NCI-H1105 treated with DMSO at 0.1 percent for 48 hours (cell line): ENCODE measurements at regions not wholly inside any gene's neighbourhood (a gene's known extent, or its start where the extent isn't known, plus 50 kb on each side); places are given as distances from the start of the nearest gene placed in this dataset.
"Not testable (repeated sequence)": the region's sequence is repeated elsewhere in the genome, so short reads cannot be mapped to it uniquely, and the experiment has no call there.

Experiments used
- DNase-seq: peaks from one replicate; lab custom pipeline; 2025; lab: John Stamatoyannopoulos, UW

DNA sequence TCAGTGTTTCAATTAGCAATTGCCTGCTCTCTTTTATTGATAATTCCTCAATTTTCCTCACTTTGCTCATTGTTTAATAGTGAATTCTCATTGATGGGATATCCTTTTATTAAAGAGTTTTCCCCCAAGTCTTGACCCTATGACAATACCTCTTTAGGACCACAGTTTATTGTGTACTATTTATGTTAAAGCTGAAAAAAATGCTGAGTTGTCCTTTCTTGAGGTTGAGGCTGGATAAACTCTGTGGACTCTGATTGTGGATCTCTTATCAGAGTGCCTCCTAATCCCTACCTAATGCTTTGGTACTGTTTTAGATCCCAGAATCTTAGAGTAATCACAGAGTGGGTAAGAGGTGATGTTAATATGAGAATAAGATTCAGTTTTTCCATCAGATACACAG lies 416.3 kb upstream of the GBE1 start:
- no peak for DNase-seq

- no peak for DNase-seq
These were observed 403.8 kb upstream of the GBE1 start for GRCh38 chr3:82165266-82165665.

DNA sequence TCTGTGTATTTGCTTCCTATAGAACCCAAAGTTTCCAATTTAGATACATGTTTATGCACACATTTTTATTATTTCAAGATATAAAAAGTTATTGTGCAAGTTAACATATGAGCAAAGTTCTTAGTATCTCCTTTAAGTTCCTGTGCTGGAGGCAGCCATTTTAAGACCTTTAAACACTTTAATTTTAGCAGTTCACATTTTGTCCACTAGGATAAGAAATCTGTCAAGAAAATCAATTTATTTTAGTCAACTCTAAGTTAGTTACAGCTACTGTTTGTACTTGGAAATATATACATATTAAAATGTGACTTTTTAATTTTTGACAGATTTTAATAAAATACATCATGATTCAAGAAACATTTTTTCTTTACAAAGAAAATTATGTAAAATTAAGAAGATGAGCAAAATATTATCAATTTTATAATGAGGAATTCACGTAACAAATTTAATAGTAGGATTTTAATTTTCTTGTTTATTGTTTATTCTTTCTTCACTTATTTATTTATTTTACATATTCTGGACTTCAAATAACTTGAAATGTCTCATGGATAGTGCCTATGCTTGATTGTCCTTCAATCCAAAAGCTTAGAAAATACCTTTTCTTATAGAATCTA lies 402.6 kb upstream of the GBE1 start:
- no peak for DNase-seq

- no peak for DNase-seq
These were observed 396.5 kb upstream of the GBE1 start for GRCh38 chr3:82157952-82158351.

DNA sequence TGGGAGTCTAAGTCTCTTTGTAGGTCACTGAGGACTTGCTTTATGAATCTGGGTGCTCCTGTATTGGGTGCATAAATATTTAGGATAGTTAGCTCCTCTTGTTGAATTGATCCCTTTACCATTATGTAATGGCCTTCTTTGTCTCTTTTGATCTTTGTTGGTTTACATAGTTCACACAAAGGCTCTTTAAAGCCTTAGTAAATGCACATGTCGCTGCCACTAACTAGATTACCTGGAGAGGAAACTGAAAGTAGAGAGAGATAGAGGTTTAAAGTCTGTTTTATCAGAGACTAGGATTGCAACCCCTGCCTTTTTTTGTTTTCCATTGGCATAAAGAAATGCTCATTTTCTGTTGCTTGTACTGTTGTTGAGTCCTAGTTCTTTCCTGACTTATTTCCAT lies 392.4 kb upstream of the GBE1 start:
- not testable (repeated sequence) for DNase-seq

GRCh38 chr3:82145742-82146141 lies 384.3 kb upstream of the GBE1 start:
- DNase-seq = no peak

GRCh38 chr3:82144811-82145210 lies 383.4 kb upstream of the GBE1 start:
- DNase-seq = no peak

DNA sequence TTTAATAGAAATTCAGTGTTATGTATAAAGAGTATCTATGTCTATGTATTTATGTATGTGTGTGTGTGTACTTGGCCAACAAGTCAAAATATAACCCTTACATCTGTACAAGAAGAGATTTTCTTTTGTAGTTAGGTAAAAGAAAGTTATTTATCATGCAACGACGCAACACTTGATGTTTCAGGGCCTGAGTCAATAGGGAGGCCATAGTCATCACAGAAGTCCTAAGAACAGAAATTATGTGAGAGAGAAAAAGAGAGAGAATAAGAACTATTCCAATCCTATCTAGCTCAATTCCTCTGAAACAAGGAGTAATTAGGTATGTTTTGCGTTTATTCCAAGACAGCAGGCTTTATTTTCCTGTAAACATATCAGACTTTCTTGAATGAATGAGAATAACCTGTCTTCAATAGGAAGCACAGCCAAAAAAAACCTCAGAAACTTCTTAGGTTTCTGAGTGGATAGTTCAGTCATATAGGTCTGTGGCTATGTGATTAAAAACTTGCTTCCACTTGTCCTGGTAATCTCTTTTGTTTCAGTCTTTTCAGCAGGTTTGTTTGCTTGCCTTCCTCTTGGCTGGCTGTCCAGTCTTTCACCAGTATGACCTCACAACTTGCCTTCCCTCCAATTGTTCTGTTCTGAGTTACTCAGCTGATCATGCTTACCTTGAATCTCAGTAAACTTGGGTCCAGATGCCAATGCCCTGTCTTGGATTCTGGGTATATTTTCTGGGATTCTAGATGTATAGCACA lies 382.4 kb upstream of the GBE1 start:
- no peak for DNase-seq

GRCh38 chr3:82141592-82141991 lies 380.1 kb upstream of the GBE1 start:
- DNase-seq = no peak

DNA sequence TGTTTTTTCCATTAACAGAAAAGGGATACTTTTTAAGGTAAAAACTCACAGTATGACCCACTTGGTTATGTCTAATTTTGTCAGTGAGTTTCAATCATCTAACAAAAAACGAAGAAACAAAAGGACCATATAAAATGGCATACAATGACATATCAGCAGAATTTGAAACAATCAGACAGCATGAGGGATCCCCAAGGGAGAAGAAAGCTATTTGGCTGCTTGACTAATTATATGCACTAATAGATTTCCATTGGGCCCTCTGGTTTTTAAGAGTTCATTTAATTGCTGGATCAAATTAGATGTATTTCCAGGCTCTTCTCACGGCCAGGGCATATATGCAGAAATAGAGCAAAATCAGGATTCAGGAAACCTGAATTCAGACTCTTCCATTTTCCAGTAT lies 376.4 kb upstream of the GBE1 start:
- peak; percentile 33 for DNase-seq

DNA sequence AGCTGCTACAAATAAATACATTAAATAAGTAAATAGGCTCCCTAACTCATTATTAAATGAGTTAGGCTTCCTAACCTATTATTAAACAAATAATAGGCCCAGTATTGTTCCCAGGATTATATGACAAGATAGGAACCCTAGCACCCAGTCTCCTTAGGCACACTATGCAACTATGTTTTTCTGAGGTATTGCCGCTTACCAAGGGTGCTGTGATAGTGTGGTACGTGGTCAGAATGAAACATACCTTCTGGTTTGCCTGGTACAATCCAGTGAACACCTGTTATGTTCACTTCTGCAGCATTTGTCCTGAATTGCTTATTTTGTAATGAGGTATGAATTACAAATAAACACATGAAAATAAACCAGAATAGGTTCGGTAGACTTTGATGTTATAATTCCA lies 375.6 kb upstream of the GBE1 start:
- DNase-seq = no peak

GRCh38 chr3:82133070-82133606 lies 371.7 kb upstream of the GBE1 start:
- DNase-seq = peak; percentile 4

GRCh38 chr3:82132210-82133069 lies 371.0 kb upstream of the GBE1 start:
- no peak for DNase-seq

DNA sequence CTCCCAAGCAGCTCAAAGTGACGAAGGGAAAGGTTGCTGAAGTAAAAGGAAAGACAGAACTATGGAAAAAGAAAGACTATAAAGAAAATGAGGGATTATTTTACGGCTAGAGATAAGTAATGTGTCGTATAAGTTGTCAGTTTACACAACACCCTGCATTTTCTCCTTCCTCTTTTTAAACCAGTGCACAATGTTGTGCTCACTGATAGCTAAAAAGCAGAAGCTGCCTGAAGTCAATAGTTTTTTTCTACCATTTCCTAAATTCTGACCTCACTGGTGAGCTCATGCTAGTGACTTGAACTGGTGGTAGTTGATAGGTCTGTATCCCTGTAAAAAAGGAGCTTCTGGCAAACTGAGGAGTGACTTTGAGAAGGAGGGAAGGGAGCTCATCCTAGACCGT lies 368.6 kb upstream of the GBE1 start:
- DNase-seq = no peak

- DNase-seq = no peak
These were observed 367.9 kb upstream of the GBE1 start for GRCh38 chr3:82129221-82129801.

DNA sequence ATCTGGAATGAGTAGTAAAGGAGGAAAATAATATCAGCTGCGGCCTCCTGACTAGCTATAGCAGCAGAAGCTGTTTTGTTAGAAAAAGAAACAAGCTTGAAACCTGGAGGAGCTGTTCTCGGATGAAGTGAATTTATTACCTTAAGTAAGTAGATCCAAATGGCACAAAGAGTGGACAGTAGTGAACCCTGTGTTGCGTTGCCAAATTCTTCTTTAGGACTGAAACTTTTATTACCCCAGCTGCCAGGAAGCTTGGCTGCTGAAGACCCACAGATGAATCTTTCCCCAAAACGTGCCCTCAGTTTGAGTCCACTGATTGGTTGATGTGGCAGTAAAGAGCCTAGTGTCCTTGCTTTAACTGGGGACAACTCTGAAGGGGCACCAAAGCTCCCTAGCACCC lies 366.8 kb upstream of the GBE1 start:
- DNase-seq = no peak

DNA sequence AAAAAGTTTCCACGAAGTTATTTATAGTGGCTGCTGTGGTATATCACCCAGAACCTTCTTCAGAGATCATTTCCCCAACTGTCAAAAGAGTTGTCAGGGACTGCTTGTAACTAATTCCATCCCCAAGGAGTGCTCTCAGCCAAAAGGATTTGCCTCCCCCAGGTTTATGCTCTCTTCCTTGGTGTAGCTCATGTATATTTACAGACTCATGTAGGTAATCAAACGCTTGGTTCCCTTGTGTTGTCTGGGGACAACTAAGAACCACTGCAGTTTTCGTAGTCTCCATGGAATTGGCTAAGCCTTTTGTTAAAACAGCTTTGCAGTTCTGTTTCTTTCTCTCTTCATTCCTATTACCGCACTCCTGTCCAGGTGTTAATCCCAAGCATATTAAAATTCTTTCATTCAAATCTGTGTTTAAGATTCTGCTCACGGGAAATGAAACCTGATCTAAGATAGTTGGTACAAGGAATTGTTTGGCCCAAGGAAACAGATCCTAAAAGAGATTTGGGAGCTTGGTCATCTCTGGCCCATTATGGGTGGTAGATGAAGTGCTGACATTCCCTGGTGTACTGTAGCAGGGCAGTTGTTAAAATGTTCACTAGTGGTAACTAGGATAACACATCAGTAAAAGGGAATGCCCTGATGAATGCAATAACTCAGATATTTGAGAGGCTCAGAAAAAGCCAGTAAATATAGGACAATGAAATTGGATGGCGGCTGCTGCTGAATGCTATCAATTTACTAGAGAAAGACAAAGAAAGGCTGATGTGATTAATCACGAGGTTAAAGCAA lies 361.3 kb upstream of the GBE1 start:
- DNase-seq = no peak

DNA sequence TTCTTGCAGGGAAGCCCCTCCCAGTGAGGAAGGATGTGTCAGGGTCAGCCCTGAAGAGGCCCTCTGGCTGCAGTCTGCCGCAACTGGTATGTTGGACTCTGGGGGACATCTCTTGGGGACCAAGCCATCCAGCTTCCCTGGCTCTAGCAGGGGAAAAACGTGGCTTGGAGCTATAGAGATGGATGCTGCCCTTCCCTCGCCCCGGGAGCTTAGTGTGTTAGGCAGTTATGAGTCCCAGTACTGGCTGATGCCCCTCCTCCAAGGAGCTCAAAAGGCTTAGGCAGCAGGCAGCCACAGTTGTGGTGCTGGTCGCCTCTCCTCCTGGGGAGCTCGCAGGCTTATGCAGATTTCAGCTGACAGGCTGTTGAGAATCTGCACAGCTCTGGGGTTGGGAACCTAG lies 353.1 kb upstream of the GBE1 start:
- no peak for DNase-seq

DNA sequence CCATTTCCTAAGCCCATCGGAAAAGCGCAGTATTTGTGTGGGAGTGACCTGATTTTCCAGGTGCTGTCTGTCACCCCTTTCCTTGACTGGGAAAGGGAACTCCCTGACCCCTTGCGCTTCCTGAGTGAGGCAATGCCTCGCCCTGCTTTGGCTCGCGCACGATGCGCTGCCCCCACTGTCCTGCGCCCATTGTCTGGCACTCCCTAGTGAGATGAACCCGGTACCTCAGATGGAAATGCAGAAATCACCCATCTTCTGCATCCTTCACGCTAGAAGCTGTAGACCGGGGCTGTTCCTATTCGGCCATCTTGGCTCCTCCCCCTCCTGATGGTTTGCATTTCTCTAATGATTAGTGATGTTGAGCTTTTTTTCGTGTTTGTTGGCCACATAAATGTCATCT lies 349.3 kb upstream of the GBE1 start:
- not testable (repeated sequence) for DNase-seq

GRCh38 chr3:82103241-82103640 lies 341.8 kb upstream of the GBE1 start:
- DNase-seq = no peak

DNA sequence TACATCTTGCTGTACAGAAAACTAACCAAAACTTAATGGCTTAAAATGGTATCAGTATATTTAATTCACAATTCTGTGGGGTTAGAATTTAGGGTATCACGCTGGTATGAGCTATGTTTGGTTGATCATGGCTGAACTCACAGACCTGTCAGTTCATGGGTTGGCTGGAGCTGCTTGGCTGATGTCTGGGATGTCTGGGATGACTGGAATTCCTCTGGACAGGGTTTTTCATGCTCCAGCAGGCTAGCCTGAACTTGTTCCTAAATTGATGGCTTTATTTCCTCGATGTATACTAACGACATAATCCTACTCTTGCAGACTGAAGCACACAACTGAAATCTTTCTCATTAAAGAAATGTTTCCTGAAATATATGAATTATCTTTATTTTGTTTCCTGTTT lies 338.9 kb upstream of the GBE1 start:
- DNase-seq = no peak

- no peak for DNase-seq
These were observed 332.2 kb upstream of the GBE1 start for GRCh38 chr3:82093641-82094040.
